HL-60 (cell line): ENCODE measurements at regions not wholly inside any gene's neighbourhood (a gene's known extent, or its start where the extent isn't known, plus 50 kb on each side); places are given as distances from the start of the nearest gene placed in this dataset.

Experiments used
- CTCF ChIP-seq: IDR thresholded peaks from one replicate; pipeline ENCODE4 v1.5.1; 2011; ENCODE audit warnings: low read length, control low read depth, inconsistent platforms; ENCODE audit not compliant: insufficient read depth
- TF ChIP-seq, protein P1 (sequence below): IDR thresholded peaks from 2 replicates; pipeline ENCODE4 v1.6.1; 2012; ENCODE audit warnings: low read depth; ENCODE audit not compliant: insufficient replicate concordance

- TF ChIP-seq CTCF = no peak
- TF ChIP-seq, protein P1, sequence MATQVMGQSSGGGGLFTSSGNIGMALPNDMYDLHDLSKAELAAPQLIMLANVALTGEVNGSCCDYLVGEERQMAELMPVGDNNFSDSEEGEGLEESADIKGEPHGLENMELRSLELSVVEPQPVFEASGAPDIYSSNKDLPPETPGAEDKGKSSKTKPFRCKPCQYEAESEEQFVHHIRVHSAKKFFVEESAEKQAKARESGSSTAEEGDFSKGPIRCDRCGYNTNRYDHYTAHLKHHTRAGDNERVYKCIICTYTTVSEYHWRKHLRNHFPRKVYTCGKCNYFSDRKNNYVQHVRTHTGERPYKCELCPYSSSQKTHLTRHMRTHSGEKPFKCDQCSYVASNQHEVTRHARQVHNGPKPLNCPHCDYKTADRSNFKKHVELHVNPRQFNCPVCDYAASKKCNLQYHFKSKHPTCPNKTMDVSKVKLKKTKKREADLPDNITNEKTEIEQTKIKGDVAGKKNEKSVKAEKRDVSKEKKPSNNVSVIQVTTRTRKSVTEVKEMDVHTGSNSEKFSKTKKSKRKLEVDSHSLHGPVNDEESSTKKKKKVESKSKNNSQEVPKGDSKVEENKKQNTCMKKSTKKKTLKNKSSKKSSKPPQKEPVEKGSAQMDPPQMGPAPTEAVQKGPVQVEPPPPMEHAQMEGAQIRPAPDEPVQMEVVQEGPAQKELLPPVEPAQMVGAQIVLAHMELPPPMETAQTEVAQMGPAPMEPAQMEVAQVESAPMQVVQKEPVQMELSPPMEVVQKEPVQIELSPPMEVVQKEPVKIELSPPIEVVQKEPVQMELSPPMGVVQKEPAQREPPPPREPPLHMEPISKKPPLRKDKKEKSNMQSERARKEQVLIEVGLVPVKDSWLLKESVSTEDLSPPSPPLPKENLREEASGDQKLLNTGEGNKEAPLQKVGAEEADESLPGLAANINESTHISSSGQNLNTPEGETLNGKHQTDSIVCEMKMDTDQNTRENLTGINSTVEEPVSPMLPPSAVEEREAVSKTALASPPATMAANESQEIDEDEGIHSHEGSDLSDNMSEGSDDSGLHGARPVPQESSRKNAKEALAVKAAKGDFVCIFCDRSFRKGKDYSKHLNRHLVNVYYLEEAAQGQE = no peak
Observed at GRCh38 chrX:20463296-20464075, 196.8 kb upstream of the RPS6KA3 start.
